NCI-H2107 treated with DMSO at 0.1 percent for 48 hours (cell line): ENCODE measurements at regions not wholly inside any gene's neighbourhood (a gene's known extent, or its start where the extent isn't known, plus 50 kb on each side); places are given as distances from the start of the nearest gene placed in this dataset.

Experiments
- DNase-seq: peaks from one replicate; lab custom pipeline; 2025; ENCODE audit not compliant: unreplicated experiment; lab: John Stamatoyannopoulos, UW

DNA sequence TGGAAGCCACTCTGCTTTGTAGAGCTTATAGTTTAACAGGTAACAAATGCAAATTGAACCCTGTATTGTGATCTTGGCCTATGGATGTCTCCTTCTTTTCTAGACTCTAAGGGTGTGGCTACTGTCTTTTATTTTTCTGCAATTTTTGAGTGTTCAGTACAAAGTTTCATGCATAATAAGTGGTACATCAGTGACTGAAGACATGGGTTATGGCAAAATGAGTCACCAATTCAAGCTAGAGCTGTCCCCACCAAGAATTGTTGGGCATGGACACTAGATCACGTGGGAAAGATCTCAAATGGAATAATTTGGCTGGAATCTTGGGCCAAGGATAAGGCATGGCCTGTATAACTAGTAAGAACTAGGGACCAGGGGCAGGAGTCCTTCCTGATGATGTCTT, 228.4 kb upstream of the N4BP1 start:
- no peak for DNase-seq

DNA sequence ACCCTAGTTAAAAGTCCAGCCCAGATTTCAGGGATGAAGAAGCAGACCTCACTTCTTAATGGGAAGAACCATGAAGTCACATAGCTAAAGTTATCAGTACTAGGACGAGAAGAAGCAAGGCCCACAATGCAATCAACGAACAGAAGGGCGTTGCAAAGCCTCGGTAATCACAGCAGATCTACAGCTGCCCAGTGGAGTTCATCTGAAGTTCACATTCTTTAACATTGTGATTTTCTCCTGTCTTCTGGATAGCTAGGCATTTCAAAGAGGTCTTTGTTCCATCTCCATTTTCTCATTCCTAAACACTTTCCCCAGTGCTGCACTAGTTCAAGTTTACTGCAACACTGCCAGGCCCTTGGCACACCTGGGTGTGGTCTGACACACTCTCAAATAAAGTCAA, 226.7 kb upstream of the N4BP1 start:
- no peak for DNase-seq

DNA sequence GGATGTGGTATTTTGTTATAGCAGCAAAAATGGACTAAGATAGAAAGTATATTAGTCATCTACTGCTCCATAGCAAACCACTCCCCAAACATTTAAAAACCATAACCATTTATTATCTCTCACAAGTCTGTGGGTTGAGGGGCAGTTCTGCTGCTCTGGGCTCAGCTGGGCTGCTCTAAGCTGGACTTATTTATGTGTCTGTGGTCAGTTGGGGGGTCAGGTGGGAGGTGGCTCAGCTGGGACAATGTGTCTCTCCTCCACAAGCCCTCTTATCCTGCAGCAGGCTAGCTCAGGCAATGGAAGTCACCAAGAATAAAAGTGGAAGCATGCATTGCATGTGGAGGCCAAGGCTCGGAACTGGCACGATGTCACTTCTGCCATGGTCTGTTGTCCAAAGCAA, 226.1 kb upstream of the N4BP1 start:
- no peak for DNase-seq

DNA sequence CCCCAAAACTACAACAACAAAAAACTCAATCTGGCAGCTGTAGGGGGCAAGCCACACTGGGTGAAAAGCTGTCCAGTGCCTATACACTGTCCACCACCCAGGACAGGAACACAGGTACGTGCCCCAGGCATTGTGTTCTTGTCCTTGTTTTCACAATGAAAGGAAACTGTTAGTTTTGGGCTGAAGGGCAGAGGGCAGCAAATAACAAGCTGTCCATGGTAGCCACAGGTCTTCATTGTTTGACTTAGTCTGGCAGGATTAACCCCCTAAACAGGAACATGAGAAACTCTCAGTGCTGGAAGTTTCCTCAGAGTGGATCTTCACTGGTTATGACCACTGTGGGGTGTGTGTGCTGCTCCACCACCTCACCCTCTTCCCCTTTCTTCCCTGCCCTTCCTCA, 224.6 kb upstream of the N4BP1 start:
- no peak for DNase-seq

DNA sequence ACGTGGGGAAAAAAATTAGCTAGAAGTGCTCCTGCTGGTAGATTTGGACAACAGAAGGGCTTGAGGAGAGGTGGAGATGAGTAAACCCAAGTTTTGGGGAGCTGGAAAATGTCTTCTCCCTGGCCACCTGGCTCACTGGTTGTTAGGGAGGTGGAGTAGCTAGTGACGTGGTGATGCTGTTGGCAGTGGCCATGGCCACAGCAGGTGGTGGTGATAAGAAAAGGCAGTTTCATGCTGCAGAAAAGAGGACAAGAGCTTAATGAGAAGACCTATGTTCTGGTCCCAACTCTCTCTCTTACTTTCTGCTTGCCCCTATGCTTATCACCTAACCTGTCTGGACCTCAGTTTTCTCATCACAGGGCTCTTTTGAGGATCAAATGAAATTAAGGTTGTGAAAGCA, 223.5 kb upstream of the N4BP1 start:
- no peak for DNase-seq

DNA sequence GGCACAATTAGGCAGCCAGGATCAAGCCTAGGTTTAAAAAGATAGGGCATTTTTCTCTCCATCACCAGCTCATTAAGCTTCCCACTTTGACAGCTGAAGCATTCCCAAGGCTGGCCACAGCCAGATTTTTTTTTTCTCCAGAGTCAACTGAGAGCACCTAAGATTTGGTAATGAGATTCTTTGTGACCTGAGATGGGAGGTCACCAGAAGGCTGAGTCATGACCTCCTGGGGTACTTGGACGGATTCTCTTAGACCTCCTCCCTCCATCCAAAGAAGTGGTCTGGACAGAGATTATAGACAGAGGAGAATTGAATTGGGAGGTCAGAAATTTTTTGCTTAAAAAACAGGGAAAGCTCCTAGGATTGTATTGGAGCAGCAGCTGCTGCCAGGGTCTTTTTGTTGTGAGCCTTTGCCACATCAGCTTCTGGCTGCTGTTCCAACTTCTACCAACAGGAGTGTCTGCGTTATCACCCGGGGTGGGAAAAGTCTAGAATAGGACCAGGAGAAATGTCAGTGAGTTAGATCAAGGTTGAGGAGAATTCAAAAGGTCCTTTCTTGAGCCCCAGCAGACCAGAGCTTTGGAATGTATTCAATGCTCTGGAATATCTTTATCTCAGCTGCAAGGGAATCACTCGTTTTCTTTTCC, 221.2 kb upstream of the N4BP1 start:
- no peak for DNase-seq

DNA sequence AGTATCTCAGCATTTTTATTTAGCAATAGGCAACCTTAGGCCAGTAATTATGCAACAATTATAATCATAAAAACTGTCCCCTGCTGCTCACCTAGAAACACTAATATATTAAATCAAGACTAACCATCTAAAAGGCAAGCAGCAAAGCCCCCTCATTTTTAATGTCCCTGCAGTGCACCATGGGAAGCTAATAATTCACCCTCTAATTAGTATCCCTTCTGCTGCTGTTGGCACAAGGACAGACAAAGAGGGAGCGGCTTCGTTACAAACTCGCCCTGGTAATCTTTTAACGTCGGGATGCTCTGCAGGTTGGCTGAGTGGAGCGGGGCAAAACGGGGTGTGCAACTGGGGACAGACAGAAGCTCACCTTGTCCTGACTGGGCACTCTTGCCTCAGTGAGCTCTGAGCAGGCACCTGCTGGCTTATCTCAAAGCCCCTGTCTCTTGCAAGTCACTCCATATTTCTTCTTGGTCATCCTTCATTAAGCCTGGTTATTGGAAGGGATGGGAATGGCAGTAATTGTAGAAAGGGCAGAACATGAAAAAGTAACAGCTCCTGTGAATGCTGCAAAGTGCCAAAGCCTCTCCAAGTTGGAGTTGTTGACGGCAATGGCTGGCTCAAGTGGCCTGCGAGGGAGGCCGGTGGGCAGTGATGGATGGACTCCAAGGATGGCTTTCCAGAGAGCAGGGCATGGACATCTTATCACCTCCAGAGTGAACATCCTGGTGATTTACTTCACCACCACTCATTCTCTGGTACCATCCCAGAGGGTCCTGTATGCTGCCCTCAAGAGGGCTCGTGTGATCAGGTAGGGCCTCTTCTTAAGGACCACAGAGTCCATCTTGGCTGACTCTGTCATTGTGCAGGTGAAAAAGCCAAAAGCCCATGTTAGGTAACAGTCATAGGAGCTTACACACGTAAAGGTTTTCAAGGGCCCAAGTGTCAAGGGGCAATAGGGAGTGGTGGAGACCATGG, 219.6 kb upstream of the N4BP1 start:
- DNase-seq, result no peak

DNA sequence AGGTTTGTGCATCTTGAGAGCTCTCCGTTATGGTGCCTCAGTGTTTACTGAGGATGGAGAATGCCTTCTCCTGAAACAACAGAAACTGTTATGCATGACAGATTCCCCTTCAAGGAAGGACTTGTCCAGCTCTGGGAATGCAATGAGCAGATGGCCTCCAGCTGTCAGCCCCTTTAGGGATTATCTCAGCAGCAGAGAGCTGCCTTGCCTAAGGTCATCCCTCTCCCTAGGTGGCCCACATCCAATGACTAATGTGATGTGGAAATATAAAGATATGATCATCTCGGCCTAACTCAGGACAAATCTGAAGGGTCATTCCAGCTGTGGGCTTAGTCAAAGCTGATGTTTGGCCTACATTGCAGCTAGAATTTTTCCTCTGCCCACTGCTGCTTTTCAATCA, 214.3 kb upstream of the N4BP1 start:
- no peak for DNase-seq

DNA sequence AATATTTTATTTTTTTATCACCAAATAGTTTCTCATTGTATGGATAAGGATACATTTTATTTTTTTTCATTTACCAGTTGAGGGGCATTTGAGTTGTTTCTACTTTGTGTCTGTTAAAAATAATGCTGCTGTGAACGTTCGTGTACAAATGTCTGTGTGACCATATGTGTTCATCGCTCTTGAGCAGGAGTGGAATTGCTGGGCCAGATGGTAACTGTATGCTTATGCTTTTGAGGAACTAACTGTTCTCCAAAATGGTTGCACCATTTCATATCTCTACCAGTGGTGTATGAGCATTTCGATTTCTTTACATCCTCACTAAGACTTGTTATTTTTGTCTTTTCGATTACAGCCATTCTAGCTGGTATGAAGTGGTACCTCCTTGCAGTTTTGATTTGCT, 212.5 kb upstream of the N4BP1 start:
- DNase-seq, result no peak

DNA sequence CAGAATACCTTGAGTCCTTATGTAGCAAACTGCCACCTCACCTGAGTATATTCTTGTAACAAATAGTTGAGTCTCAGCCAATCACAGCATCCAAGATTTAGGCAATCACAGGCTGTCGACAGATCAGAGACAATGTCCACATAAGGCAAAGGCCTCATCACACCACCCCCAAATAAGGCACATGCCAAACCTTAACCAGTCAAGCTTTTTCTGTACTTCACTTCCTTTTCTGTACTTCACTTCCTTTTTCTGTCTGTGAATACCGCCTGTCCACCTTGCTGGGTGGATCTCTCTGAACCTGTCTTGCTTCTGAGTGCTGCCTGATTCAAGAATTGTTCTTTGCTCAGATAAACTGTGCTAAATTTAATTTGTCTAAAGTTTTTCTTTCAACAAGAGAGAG, 210.4 kb upstream of the N4BP1 start:
- DNase-seq, result no peak

DNA sequence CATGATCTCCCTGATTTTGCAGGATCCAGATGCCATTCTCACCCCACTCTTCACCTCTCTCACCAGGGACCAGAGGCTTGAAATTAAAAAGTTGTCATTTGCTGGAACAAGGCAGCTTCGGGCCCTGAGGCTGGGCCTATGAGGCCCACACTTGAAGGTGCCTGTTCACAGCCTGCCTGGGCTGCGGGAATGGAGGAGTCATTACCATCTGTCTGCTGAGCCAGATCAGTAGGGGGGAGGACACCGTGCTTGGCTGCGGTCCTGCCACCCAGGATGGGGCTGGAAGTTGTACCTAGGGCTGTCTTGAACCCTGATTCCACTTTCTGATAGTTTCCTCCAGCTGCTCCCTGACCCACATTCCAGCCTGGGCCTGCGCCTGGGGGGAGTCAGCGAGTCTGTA, 208.3 kb upstream of the N4BP1 start:
- no peak for DNase-seq

DNA sequence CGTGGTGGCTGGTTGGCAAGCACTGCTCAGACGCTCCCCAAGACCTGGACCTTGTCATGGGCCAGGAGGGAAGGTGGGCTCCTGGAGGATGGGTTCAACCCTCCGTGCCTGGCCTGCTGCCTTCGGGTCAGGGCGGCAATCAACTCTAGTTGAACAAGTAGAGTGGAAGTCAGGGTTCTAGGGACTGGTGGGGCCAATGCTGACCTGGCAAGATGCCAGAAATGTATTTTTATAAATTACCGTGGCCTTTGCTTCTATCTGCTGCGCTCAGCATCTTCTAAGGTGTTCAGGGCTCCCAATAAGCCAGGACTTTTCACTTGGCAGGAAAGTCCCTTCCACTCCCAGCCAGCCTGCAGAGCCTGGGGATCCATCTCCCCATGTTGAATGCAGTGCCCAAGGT, 207.1 kb upstream of the N4BP1 start:
- DNase-seq, result no peak

DNA sequence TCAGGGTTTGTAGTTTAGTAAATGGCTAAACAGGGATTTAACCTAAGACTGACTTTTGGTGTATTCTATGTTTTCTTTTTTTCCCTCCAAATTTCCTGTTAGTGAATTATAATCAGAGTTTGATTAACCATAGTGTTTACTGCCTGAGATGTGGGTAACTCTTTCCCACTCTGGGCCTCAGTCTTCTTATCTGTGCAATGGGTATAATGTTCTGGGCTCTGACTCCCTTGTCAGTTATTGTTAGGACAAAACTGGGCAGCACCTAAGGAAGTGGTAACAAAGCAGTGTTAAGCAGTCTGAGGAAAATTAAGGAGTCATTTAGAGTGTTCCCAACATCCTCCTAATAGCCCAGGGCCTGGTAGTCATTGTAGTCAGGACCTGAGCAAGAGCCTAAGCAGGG, 206.4 kb upstream of the N4BP1 start:
- no peak for DNase-seq

DNA sequence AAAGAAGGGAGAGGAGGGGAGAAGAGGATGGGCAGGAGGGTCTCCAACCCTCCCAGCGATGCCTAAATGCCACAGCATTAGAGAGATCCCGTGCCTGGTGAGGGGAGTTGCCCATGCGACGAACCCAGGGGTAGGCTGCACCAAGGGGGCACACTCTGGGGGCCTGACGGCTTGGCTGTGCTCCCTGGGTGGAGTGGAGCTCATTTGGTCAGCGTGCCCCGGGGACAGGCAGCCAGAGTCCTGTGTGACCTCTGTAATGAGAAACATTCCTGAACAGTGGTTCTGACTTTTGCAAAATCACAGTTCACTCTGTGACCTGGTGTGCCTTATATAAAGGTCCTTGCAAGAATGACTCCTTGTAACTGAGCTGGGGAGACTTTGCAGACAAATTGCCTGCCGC, 205.0 kb upstream of the N4BP1 start:
- DNase-seq, result no peak

DNA sequence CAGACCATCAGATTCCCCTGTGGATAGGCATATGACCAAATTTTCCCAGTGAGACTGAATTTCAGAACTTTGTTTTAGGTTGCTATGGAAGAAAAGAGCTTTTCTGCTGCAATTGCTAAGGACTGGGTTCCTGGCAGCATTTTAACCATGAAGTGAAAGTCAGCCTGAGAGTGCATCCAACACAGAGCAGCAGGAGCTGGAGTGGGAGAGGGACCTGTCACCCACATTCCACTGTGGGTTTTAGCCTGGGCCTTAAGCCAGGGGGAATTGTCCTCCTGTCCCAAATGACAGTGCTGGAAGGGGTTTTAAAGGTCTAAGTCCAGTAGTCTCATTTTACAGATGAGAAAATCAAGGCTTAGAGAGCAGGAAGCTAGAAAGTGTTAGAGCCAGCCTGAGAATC, 203.5 kb upstream of the N4BP1 start:
- DNase-seq, result no peak

DNA sequence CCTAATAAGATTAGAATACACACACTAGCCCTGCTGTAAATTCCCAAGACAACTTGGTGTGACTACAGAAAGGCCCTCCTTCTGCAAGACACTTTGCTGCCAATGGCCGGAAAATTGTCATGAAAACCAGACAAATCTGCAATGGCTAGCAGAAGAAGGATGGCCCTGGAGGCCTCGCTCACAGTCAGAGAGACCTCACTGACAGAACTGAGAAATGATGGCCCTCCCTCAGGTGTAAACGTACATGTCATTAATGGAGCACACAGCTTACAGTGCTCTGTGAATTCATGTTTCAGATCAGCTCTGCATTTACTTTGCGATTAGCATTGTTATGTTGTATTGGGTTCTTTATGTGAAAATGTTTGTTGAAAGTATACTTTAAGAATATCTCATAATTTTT, 202.9 kb upstream of the N4BP1 start:
- DNase-seq, result no peak

DNA sequence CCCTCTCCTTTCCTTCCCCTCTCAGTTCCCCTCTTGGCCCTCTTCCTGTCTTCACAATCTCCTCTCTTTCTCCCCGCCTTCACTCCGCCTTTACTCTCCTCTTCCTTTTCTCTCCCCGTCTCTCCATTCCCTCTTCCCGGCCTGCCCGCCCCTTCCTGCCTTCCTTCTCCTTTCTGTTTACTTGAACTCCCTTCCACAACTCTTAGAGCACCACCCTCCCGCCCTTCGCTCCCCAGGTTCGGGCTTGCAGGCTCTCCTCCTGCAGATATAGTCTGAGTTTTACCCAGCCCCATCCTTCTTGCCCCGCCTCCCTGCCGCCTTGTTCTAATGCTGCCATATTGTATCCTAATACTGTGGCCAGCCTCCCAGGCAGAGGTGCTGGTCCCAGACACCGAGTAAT, 201.5 kb upstream of the N4BP1 start:
- no peak for DNase-seq

DNA sequence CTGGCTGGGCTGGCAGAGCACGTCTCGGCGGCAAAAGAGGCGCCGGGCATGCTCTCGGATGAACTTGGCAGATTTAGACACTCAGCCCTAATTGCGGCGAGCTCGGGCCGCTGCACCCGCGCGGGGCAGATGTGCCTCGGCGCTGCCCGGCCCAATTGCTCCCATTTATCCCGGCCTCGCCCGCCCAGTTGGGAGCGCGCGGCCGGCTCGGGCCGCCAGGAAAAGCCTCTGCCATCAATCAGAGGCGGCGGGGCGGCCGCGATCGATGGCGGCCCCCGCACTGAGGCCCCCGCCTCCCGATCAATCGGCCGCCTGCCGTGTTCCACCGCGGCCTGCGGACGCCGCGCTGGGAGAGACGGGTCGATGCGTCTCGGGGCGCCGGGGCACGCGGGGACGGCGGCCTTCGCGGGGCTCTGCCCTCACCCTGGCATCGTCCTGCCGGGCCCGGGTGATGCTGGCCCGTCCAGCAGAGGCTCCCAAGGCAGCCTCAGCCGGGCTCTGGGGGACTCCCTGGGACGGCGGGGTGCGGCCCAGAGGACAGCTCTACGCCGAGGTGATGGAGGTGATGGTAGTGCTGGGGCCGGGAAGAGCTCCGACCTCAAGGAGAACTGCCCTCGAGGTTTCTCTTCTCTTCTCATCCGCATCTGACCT, 200.9 kb upstream of the N4BP1 start:
- no peak for DNase-seq

DNA sequence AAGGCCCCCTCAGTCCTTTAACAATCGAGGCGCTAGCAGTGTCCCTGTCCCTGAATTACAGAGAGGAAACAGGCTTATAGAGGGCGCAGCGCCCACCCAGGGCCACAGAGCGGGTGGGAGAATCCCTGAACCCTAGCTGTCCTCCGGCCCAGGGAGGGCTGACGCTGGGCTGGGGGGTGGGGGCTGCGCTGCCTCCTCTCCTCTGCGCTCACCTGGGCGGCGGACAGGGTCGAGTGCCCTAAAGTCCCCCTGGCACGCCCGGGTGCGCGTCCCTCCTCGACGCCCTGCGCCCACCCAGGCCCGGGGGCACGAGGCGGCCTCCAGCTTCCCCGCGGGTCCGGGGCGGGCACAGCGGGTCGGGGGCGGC, 200.4 kb upstream of the N4BP1 start:
- DNase-seq, result no peak

DNA sequence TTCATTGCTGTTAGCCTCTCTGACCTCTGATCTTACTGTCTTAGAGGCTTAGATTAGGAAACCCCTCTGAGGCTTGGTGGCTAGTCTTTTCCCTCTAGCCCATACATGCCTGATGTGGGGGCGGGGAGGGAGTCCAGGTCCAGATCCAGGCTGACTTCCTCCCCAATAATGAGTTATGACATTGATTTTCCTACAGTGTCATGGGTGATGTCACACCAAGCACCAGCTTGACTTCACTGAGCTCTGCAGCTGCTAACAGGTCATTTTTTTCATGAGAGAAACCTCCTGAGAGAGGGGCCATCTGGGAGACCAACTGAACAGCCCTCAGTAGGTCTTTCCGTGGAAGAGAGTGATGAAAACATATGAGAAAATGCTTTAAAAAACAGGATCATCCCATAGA, 180.2 kb upstream of the N4BP1 start:
- DNase-seq, result no peak

DNA sequence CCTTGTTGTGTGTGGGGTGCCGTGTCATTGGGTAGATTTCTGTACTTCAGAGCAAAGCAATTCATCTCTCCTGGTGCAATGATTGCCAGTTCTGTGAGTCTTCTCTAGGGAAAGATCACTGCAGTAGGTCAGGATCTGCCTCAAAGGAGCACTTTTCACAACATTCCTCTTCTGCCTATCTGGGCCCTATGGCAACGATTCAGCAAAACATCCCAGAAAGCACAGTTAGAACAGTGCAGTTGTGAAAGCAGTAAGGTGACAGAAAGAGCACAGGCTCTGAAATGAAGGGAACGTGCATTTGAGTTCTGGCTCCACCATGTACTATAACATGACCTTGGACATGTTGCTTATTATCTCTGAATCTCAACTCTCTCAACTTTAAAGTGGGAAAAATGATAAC, 178.5 kb upstream of the N4BP1 start:
- DNase-seq, result no peak

DNA sequence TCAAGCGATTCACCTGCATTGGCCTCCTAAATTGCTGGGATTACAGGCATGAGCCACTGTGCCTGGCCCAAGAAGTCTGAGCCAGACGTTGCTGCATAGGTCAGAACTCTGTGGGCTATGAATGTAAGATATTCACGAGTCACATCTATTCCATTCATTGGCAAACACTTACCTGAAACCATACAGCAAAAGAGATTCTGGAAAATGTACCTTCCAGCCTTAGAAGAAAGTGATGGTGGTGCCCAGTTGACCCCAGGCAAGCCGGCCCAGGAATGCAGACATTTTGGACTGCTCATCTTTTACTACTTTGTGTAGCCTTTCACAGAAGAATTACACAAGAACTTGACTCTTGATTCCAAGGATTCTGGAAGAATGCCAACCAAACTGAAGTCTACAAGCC, 135.6 kb upstream of the N4BP1 start:
- no peak for DNase-seq
